Stimulated activated CD8-positive, alpha-beta memory T cell treated with anti-CD3 and anti-CD28 coated beads, Interleukin-4, amount 100 ng/mL, for 4 hours (primary cell): ENCODE measurements at regions not wholly inside any gene's neighbourhood (a gene's known extent, or its start where the extent isn't known, plus 50 kb on each side); places are given as distances from the start of the nearest gene placed in this dataset.
"Not testable (repeated sequence)": the region's sequence is repeated elsewhere in the genome, so short reads cannot be mapped to it uniquely, and the experiment has no call there.

Source experiments
- DNase-seq, 2 donors: peaks; one replicate each; pipeline ENCODE4 v3.0.0-alpha.2; 2020; ENCODE audit warnings: low read depth in 2 of 2, low spot score in 1 of 2

- no peak for DNase-seq
Measured at GRCh38 chr7:82625377-82625776, 181.8 kb upstream of the CACNA2D1 start.

DNA sequence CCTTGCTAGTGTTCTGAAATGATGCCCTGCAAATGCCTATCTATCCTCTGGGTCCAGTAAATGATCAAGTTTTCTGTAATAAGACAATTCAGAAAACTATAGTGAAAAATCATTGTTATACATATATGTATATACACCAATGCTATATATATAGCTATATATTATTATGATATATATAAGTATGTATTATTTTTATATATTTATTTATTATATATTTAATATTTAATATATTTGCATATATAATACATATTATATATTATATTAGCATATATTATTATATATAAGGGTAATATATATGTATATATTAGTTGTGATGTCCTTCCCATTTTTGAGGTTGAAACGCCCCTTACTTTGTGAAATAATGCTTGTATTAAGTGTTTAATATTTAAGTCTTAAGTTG is 181.4 kb upstream of the CACNA2D1 start:
- DNase-seq = no peak

DNA sequence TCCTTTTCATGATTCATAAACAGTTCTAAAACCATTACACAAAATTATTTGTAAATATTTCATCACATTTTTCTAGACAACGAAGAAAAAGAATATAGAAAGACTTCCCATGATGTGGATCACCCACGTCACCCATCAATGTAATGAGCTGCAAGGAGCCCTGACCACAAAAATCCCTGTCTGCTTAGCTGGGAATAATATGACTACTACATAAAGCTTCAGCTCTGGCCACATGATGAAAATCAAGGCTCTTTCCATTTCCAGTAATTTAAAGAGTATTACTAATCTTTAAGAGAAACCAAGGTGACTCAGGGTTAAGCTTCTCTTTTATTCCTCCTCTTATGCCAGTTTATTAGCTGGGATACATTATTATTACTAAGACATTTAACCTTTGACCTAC is 180.8 kb upstream of the CACNA2D1 start:
- no peak for DNase-seq

GRCh38 chr7:82623812-82624211 is 180.2 kb upstream of the CACNA2D1 start:
- DNase-seq = no peak

DNA sequence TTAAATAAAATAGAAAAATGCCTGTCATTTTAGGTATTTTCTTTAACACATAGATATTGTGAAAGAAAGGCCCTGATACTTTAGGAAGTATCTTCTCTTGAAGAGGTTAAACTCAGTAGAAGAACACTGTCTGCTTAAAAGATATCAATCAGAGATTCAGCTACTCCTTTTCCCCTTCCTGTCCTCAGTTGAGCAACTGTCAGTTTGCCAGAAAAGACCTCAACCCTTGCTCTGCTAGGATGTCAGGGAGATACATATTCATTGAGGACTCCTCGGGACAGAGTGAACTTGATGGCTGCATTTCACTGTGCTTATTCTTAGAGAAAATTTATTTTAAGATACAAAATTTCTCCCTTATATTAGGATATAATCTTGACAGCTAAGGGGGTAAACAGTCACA is 173.6 kb upstream of the CACNA2D1 start:
- no peak for DNase-seq

DNA sequence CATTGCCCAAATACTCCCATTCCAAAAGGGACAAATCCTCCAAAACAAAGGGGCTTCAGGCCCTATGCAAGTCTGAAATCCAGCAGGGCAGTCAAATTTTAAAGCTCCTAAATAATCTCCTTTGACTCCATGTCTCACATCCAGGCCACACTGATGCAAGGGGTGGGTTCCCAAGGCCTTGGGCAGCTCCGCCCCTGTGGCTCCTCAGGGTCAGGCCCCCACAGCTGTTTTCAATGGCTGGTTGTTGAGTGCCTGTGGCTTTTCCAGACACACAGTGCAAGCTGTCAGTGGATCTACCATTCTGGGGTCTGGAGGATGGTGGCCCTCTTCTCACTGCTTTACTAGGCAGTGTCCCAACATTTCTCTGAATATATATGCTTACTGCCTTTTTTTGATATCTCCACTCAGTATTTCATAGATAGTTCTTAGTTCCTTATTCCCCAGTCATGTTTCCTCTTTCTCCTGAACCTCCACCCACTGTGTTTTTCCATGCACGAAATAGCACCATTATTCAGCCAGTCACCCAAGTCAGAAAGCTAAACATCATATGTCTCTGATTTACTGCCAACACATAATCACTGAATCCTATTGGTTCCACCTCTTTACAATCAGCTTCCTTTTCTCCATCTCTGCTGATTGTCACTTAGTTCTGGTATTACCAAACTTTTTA is 172.6 kb upstream of the CACNA2D1 start:
- DNase-seq = no peak

DNA sequence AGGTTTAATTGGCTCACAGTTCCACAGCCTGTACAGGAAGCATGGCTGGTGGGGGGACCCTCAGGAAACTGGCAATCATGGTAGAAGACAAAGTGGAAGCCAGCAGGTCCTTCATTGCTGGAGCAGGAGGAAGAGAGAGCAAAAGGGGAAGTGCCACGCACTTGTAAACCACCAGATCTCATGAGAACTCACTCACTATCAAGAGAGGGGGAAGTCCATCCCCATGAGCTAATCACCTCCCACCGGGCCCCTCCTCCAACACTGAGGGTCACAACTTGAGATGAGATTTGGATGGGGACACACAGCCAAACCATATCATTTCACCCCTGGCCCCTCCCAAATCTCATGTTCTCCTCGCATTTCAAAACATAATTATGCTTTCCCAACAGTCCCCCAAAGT is 171.9 kb upstream of the CACNA2D1 start:
- DNase-seq = no peak

- DNase-seq = no peak
Measured at GRCh38 chr7:82609746-82610145, 166.2 kb upstream of the CACNA2D1 start.

- DNase-seq = no peak
Measured at GRCh38 chr7:82605247-82605864, 161.8 kb upstream of the CACNA2D1 start.

GRCh38 chr7:82602066-82602465 is 158.5 kb upstream of the CACNA2D1 start:
- DNase-seq = no peak

DNA sequence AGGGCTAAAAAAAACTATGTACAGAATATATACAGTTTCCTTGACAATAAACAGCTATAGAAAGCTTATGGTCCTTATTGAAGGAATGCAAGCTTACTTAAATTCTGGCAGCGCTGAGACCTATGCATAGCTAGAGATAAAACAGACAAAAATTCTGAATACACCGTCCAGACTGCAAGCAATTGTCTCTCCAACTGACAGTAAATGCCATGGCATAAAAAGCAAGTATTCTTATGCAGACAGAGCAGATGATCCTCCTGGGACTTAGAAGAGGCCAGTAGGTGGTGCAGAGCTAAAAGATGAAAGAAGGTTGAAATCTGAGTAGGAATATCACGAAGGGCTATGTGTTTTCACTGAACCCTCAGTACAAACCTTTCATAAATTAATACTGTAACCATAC is 157.0 kb upstream of the CACNA2D1 start:
- no peak for DNase-seq

- DNase-seq = no peak
Measured at GRCh38 chr7:82599895-82600294, 156.3 kb upstream of the CACNA2D1 start.

GRCh38 chr7:82598958-82599357 is 155.4 kb upstream of the CACNA2D1 start:
- no peak for DNase-seq

DNA sequence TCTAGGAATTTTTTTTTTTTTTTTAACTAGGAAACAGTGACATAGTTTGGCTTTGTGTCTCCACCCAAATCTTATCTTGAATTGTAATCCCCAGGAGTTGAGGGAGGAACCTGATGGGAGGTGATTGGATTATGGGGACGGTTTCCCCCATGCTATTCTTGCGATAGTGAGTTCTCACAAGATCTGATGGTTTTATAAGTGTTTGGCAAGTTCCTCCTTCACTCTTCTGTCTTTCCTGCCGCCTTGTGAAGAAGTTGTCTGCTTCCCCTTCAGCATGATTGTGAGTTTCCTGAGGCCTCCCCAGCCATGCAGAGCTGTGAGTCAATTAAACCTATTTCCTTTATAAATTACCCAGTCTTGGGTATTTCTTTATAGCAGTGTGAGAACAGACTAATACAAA is 152.2 kb upstream of the CACNA2D1 start:
- DNase-seq = not testable (repeated sequence)

- DNase-seq = no peak
Measured at GRCh38 chr7:82595176-82595575, 151.6 kb upstream of the CACNA2D1 start.

DNA sequence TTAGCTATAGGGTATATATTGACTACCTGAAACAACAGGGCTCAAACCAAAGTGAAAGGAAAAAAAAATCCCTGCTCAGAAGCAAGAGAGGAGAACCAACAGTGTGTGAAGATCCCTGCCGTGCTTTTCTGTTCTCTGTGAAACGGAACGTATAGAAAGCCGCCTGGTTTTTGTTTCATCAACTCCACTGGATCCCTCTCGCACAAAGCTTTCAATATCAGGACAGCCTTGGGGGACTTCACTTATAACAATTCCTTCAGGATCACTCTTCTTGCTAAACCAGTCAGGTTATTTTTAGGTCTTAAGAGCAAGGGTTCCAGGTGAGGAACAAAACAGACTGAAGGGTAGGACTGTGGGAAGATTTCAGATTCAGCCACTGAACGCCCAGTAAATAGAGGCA is 151.1 kb upstream of the CACNA2D1 start:
- DNase-seq = no peak

DNA sequence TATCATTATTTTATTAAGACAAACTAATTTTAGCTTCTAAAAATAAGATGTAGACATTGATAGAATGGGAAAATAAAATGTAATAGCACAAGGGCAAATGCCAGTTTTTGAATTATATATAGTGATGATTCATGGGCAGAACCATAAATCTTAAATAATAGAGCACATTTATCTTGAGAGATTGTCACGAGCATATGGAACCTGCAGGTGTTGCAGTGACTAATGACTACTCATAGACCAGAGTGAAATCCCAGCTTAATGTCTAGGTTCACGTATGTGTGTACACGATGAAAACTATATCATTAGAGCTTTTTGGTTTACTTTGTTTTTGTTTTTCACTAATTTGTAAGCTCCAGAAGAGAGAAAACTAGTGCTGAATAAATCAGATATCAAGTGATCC is 150.2 kb upstream of the CACNA2D1 start:
- DNase-seq = no peak

- DNase-seq = no peak
Measured at GRCh38 chr7:82592416-82592815, 148.8 kb upstream of the CACNA2D1 start.

- DNase-seq = no peak
Measured at GRCh38 chr7:82579047-82579446, 135.5 kb upstream of the CACNA2D1 start.

DNA sequence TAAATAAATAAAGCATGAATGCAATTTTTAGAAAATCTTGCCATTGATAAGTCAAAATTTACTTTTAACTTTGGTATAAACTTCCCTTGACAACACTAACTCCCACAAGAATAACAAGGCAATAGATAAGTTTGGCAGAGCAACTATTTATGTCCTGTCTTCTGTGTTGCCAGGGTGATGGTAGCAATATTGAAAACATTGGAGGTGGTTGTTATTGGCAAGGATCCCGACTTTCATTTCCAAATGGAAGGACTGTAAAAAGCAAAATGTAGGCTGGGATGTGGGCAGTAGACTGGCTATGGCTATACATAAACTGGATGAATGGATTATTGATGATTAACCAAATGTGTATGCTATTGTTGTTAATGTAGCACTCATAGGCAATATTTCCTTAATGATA is 134.9 kb upstream of the CACNA2D1 start:
- no peak for DNase-seq

DNA sequence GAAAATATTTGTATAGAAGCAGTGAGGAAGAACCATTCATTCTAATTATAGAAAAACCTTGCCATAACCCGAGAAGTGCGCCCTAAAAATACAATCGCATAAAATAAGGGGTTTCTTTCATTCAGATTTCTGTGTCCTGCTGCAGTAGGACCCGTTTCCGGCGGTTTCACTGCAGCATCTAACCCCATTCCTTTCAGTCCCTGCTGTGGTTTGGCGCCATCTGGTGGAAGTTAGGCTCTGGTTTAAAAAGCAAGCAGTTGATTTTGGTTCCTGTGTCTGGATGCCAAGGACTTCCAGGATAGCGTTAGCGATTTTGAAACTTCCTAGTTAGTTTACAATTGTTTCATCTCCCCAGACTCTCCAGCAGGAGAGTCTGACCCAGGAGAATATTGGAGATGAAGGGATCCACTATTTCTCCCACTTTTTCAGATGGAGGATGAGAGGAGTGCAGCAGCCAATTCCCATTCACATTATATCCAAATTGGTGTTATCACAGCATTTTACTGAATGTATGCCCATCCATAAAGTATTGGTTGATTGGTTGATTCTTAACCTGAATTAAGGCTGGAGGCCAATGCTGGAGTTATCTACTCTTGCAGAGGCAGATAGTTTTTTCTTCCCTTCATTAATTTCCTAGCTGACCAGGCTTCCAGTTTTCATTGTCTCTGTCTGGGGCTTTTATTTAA is 128.8 kb upstream of the CACNA2D1 start:
- DNase-seq = peak; percentile 23 to 29

- DNase-seq = not testable (repeated sequence)
Measured at GRCh38 chr7:82571047-82571446, 127.5 kb upstream of the CACNA2D1 start.

GRCh38 chr7:82567841-82568240 is 124.3 kb upstream of the CACNA2D1 start:
- DNase-seq = no peak
